B cell (primary cell): ENCODE measurements at regions not wholly inside any gene's neighbourhood (a gene's known extent, or its start where the extent isn't known, plus 50 kb on each side); places are given as distances from the start of the nearest gene placed in this dataset.

Experiments used
- ATAC-seq: fragments of 200-7000 bp; cut with Tn5 transposase; one replicate; pipeline ENCODE4 v1.10.0; 2021; ENCODE audit warnings: low read depth, mild to moderate bottlenecking, moderate number of reproducible peaks, moderate library complexity
- CTCF ChIA-PET: fragments of 350-600 bp; sonication (Branson Sonifier 250); formaldehyde crosslinking; loops from one replicate; lab custom pipeline; 2021; ENCODE audit warnings: antibody characterized with exemption, inconsistent platforms; lab: Charles Lee
- POLR2A ChIA-PET: fragments of 350-600 bp; sonication (Branson Sonifier 250); formaldehyde crosslinking; loops from one replicate; lab custom pipeline; 2021; ENCODE audit warnings: antibody characterized with exemption; lab: Charles Lee
- DNase-seq: peaks from one replicate; pipeline ENCODE4 v3.0.0; 2013
- H2AFZ ChIP-seq: 2 replicates; pipeline ENCODE4 v1.6.1; 2012; ENCODE audit warnings: mild to moderate bottlenecking, low read depth, low read length; ENCODE audit not compliant: insufficient read depth, poor library complexity, severe bottlenecking
- H3K27ac ChIP-seq, 2 donors: 1 replicate in 1 of 2; 2 replicates in 1 of 2; pipeline ENCODE4 v1.5.1; 2012 to 2013; ENCODE audit warnings: low read length in 2 of 2, mild to moderate bottlenecking in 2 of 2, moderate library complexity in 1 of 2
- H3K27me3 ChIP-seq, 4 experiments: fragments of 200-600 bp in 1 of 4; sonication (generic) in 1 of 4; replicated peaks in 1 of 4; 1 replicate in 2 of 4; 2 replicates in 2 of 4; pipeline versions ENCODE4 v1.6.1 to v1.7.0; 2013 to 2016; ENCODE audit warnings: low read length in 3 of 4, mild to moderate bottlenecking in 2 of 4, mixed read lengths in 1 of 4, moderate library complexity in 1 of 4; ENCODE audit not compliant: insufficient read depth in 4 of 4, control insufficient read depth in 3 of 4; ENCODE audit errors: control extremely low read depth in 1 of 4
- H3K36me3 ChIP-seq, 2 experiments: replicated peaks in 1 of 2; 1 replicate in 1 of 2; 2 replicates in 1 of 2; pipeline versions ENCODE4 v1.6.1 to v1.7.1; 2013; ENCODE audit warnings: low read length in 1 of 2; ENCODE audit not compliant: insufficient read depth in 2 of 2, control insufficient read depth in 1 of 2; ENCODE audit errors: control extremely low read depth in 1 of 2, extremely low read depth in 1 of 2
- H3K4me1 ChIP-seq, 2 donors: fragments of 200-600 bp in 1 of 2; sonication (generic) in 1 of 2; 1 replicate in 1 of 2; 2 replicates in 1 of 2; pipeline versions ENCODE4 v1.5.1 to v1.6.1; 2013 to 2017; ENCODE audit warnings: low read length in 2 of 2; ENCODE audit not compliant: control insufficient read depth in 2 of 2, insufficient read depth in 2 of 2
- H3K4me2 ChIP-seq: replicated peaks from 2 replicates; pipeline ENCODE3; 2012; ENCODE audit warnings: mild to moderate bottlenecking, low read depth, low read length; ENCODE audit not compliant: poor library complexity, severe bottlenecking
- H3K4me3 ChIP-seq, 5 experiments: fragments of 200-600 bp in 1 of 5; sonication (generic) in 1 of 5; 1 replicate in 3 of 5; 2 replicates in 2 of 5; pipeline versions ENCODE4 v1.5.1 to v1.7.0; 2011 to 2016; ENCODE audit warnings: low read length in 4 of 5, mild to moderate bottlenecking in 4 of 5, low read depth in 2 of 5, control low read depth in 1 of 5, moderate library complexity in 1 of 5; ENCODE audit not compliant: insufficient read depth in 1 of 5; ENCODE audit errors: control extremely low read depth in 1 of 5, extremely low read depth in 1 of 5
- H3K79me2 ChIP-seq: fragments of 200-600 bp; sonication (generic); one replicate; pipeline ENCODE4 v1.6.0; 2016; ENCODE audit warnings: low read length; ENCODE audit not compliant: control insufficient read depth, insufficient read depth
- H3K9ac ChIP-seq: fragments of 200-600 bp; sonication (generic); 2 replicates; pipeline ENCODE4 v1.6.1; 2017; ENCODE audit warnings: mild to moderate bottlenecking, low read length, moderate library complexity
- H3K9me3 ChIP-seq, 3 donors: one replicate each; pipeline versions ENCODE4 v1.6.1 to v1.7.1; 2013; ENCODE audit warnings: low read length in 2 of 3; ENCODE audit not compliant: control insufficient read depth in 2 of 3, insufficient read depth in 1 of 3; ENCODE audit errors: control extremely low read depth in 1 of 3
- H4K20me1 ChIP-seq: 2 replicates; pipeline ENCODE4 v1.6.0; 2012; ENCODE audit warnings: mild to moderate bottlenecking, low read length; ENCODE audit not compliant: insufficient read depth, control insufficient read depth, poor library complexity, severe bottlenecking
- H3K27ac Mint-ChIP-seq: one replicate; pipeline ENCODE4 v1.8.0; 2021; ENCODE audit warnings: mixed read lengths
- H3K27me3 Mint-ChIP-seq: one replicate; pipeline ENCODE4 v1.8.0; 2021; ENCODE audit warnings: mixed read lengths
- H3K4me1 Mint-ChIP-seq: one replicate; pipeline ENCODE4 v1.8.0; 2021; ENCODE audit warnings: mixed read lengths
- H3K4me3 Mint-ChIP-seq: one replicate; pipeline ENCODE4 v1.8.0; 2021; ENCODE audit warnings: mixed read lengths
- H3K9me3 Mint-ChIP-seq: one replicate; pipeline ENCODE4 v1.8.0; 2022; ENCODE audit warnings: mixed read lengths; ENCODE audit not compliant: insufficient read depth
- CTCF ChIP-seq: fragments of 200-600 bp; IDR thresholded peaks from one replicate; pipeline ENCODE4 v1.8.0; 2022; ENCODE audit warnings: antibody characterized with exemption, mild to moderate bottlenecking
- EZH2 ChIP-seq: IDR thresholded peaks from 2 replicates; pipeline ENCODE4 v1.6.1; 2012; ENCODE audit warnings: borderline replicate concordance, low read depth, mild to moderate bottlenecking, moderate library complexity, low read length; ENCODE audit not compliant: insufficient read depth, poor library complexity, severe bottlenecking
- WGBS: methylation state at CpG from one replicate; pipeline ENCODE4 v1.1.5; 2013; ENCODE audit warnings: missing lambda C conversion rate; ENCODE audit not compliant: insufficient coverage; 5-methylcytosine and 5-hydroxymethylcytosine counted together
- intact Hi-C: fragments of 100-400 bp; cut with micrococcal nuclease; formaldehyde crosslinking; loops from one replicate; pipeline ENCODE4 v1.10.0; 2022

GRCh38 chr13:105545811-105546210, 989.7 kb downstream of the EFNB2 start:
- POLR2A ChIA-PET: no interaction called here
- H3K4me3 Mint-ChIP-seq: no peak overlapping the region

GRCh38 chr13:105543742-105544141, 991.7 kb downstream of the EFNB2 start:
- Histone ChIP-seq H3K27me3 (no peaks in the 10 kb centered on the region), H3K4me2 (no peak overlapping the region), H3K79me2 (no peaks in the 10 kb centered on the region), H3K4me3 (no peak overlapping the region), H3K9me3 (no peaks in the 10 kb centered on the region), H3K27ac (no peak overlapping the region), H3K36me3 (no peaks in the 10 kb centered on the region), H3K4me1 (no peaks in the 10 kb centered on the region), H3K9ac (no peak overlapping the region), H2AFZ (no peak overlapping the region), H4K20me1 (no peaks in the 10 kb centered on the region)
- DNase-seq (no peak), ATAC-seq (no peak)
- intact Hi-C loops: no loop called here
- WGBS: no CpG with 5 or more reads among the region's 2 CpGs
- Mint-ChIP-seq H3K27me3 (no peaks in the 10 kb centered on the region), H3K4me1 (no peaks in the 10 kb centered on the region), H3K4me3 (no peak overlapping the region), H3K9me3 (no peaks in the 10 kb centered on the region), H3K27ac (no peak overlapping the region)
- ChIA-PET CTCF (no interaction called here), POLR2A (no interaction called here)
- TF ChIP-seq EZH2 (no peak), CTCF (no peak)

More at GRCh38 chr13:105545811-105546210, 989.7 kb downstream of the EFNB2 start:
- Histone ChIP-seq H3K4me1 (no peaks in the 10 kb centered on the region), H3K9me3 (no peaks in the 10 kb centered on the region), H2AFZ (no peak overlapping the region), H3K36me3 (no peaks in the 10 kb centered on the region), H3K79me2 (no peaks in the 10 kb centered on the region), H3K27me3 (no peaks in the 10 kb centered on the region), H3K9ac (no peak overlapping the region), H4K20me1 (no peaks in the 10 kb centered on the region), H3K4me2 (no peak overlapping the region), H3K4me3 (no peak overlapping the region), H3K27ac (no peak overlapping the region)
- DNase-seq (no peak), ATAC-seq (no peak)
- no peak for TF ChIP-seq CTCF
- TF ChIP-seq EZH2: no peak
- intact Hi-C loops: no loop called here
- Mint-ChIP-seq H3K9me3 (no peaks in the 10 kb centered on the region), H3K4me1 (no peaks in the 10 kb centered on the region), H3K27me3 (no peaks in the 10 kb centered on the region), H3K27ac (no peak overlapping the region)
- CTCF ChIA-PET: no interaction called here
- 90% methylated on average over 3 of the region's 5 CpGs for whole genome bisulfite sequencing
